ENCODE measurements at regions not wholly inside any gene's neighbourhood (a gene's known extent, or its start where the extent isn't known, plus 50 kb on each side); places are given as distances from the start of the nearest gene placed in this dataset.

DNA sequence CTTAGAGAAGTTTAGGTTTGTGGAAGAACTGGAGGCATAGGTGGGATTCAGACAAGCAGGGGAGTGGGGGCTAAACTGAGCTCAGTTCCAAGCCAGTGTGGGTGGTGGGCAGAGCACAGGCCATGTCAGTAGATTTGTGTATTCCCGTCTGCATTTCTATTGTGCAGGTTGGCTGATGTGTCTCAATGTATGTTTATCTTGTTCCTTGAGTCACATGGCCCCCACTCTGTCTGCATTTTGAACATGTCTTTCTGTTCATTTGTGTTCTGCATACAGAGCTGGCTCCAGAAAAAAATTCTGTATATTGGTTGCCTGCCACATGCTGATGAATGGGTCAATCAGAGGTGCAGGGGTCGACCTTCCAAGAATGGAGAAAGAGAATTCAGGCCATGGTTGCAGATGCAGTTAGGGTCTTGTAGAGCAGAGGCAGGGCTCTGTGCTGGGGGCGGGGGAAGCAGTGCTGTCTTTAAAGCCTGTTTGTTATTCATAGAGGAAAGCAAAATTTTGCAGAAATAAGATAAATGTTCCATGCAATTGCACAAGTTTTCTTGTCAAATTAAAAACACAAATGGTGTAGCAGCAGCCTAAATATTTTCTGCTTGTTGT lies 166.7 kb downstream of the CDH26 start:
- DNase-seq (ENCODE audit: insufficient read length, low spot score) = no peak
- TF ChIP-seq CTCF (IDR thresholded peaks at IDR 0.05; ENCODE audit: insufficient read depth, missing control alignments) = no peak

DNA sequence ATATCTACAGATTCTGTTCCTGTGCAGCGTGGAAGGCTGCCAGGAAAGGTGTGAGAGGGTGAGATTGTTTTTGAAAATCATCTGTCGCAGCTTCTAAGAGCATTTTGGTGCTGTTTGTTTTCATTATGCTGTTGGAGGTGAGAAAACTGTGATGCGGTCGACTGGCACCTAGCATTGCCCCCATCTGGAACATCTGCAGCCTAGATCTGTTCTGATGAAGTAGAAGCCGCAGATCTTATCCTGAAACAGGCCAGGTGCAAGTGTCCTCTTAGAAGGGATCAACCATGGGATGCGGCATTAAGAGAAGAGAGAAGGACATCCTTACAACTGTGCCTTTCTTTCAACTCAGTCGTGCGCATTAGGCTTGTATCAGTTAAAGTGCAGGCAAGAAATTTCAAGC lies 167.3 kb downstream of the CDH26 start:
- DNase-seq (ENCODE audit: insufficient read length, low spot score) (no peak), FAIRE-seq (no peak)
- no peak for TF ChIP-seq CTCF (IDR thresholded peaks at IDR 0.05; ENCODE audit: insufficient read depth, missing control alignments)

More for the DNA sequence above, 166.7 kb downstream of the CDH26 start:
- no peak for FAIRE-seq

DNA sequence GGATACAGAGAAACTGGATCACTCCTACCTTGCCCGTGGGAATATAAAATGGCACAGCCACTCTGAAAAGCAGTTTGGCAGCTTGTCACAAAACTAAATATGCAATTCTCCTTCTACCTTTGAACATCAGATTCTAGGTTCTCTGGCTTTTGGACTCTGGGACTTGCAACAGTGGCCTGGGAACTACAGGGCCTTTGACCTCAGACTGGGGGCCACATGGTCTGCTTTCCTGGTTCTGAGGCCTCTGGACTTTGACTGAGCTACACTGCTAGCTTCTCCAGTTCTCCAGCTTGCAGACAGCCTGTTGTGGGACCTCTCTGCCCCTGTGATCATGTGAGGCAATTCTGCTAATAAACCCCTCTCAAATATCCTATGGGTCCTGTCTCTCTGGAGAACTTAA lies 168.8 kb downstream of the CDH26 start:
- no peak for FAIRE-seq
- TF ChIP-seq CTCF (IDR thresholded peaks at IDR 0.05; ENCODE audit: insufficient read depth, missing control alignments) = no peak
- DNase-seq (ENCODE audit: insufficient read length, low spot score) = no peak

- no peak for TF ChIP-seq CTCF (IDR thresholded peaks at IDR 0.05; ENCODE audit: insufficient read depth, missing control alignments)
- DNase-seq (ENCODE audit: insufficient read length, low spot score) = no peak
- FAIRE-seq = no peak
Observed at GRCh38 chr20:60131375-60131774, 173.2 kb downstream of the CDH26 start.

DNA sequence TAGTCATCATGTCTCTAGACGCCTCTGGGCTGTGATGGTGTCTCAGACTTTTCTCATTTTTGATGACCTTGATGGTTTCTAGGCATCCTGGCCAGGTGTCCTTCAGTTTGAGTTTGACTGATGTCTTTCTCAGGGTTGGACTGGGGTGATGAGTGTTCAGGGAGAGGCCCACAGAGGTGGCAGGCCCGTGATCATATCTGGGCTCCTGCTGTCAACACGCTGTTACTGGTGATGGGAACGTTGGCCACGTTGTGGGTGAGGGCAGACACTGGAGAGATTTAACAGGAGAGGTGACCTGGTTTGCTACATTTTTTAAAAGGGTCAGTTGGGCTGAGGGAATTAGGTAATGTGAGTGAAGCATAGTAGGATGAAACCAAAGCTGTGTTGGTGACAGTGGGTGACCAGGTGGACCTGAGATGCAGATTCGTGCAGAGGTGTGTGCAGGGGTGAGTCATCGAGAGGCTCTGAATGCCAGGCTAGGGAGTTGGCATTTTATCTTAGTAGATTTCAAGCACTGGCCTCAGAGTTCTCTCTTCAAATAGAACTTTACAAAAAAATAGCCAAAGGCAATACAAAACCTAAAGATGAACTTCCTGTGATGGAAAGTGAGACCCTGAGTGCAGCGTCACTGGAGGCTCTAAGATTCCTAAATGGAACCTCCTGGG lies 174.1 kb downstream of the CDH26 start:
- no peak for DNase-seq (ENCODE audit: insufficient read length, low spot score)
- no peak for FAIRE-seq
- no peak for TF ChIP-seq CTCF (IDR thresholded peaks at IDR 0.05; ENCODE audit: insufficient read depth, missing control alignments)

DNA sequence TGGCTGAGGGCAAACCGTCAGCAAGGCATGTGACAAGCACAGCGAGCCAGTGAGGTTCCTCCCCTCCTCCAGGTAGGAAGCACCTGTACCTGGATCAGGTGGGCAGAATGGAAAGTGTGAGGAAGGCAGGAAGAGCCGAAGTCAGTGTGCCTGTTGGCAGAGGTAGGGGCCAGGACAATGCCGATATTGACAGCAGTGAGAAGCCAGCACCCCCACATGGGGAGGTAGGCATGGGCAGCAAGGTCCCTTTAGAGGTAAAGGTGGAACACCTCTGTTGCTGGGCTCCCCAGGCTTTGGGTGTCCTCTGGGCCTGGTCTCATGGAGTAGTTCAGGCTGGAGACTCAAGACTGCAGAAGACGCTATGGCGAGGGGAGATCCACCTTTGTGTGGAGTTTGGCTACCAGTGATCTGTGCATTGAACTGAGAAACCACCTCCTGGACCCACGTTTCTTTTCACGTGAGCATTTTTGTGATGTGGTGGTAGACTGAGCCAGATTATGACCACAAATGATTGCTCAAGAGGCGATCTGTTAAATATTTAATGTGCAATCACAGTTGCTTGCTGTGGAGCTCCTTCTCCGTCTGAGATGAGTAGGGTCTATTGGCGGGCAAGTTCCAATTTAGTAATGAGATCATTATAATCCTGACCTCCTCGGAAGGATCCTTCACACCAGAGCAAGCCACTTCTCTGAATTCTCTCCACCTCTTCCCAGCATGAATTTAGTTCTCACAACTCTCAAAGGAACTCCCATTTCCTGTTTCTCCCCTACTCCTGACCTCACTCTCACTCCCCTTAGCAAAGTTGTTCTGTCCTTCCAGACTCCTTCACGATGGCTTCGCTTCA lies 174.8 kb downstream of the CDH26 start:
- no peak for FAIRE-seq
- DNase-seq (ENCODE audit: insufficient read length, low spot score) = no peak
- TF ChIP-seq CTCF (IDR thresholded peaks at IDR 0.05; ENCODE audit: insufficient read depth, missing control alignments) = no peak

Data from D721Med (cell line).